ENCODE measurements at regions not wholly inside any gene's neighbourhood (a gene's known extent, or its start where the extent isn't known, plus 50 kb on each side); places are given as distances from the start of the nearest gene placed in this dataset.
"Not testable (repeated sequence)": the region's sequence is repeated elsewhere in the genome, so short reads cannot be mapped to it uniquely, and the experiment has no call there.

GRCh38 chr7:67918158-67918557 is 921.5 kb downstream of the TYW1 start:
- H3K4me1 ChIP-seq (ENCODE audit: control insufficient read depth in 1 of 2, insufficient read depth in 2 of 2, low read length in 2 of 2): no peaks in the 10 kb centered on the region
- H3K36me3 ChIP-seq (ENCODE audit: control insufficient read depth in 1 of 2, insufficient read depth in 2 of 2, low read length in 2 of 2): no peaks in the 10 kb centered on the region
- H3K4me3 ChIP-seq (ENCODE audit: low read depth in 1 of 2, low read length in 2 of 2): no peak overlapping the region
- H3K27ac ChIP-seq (ENCODE audit: low read depth, low read length): no peak overlapping the region
- H3K27me3 ChIP-seq (ENCODE audit: control insufficient read depth in 1 of 2, insufficient read depth in 2 of 2, low read length in 2 of 2): no peaks in the 10 kb centered on the region
- H3K9me3 ChIP-seq (ENCODE audit: control insufficient read depth in 1 of 2, low read length in 2 of 2): peaks cover 0 to 17% of the 10 kb centered on the region in 2 donors
- H3K9ac ChIP-seq (ENCODE audit: low read depth in 1 of 2, low read length in 2 of 2): no peak overlapping the region

- Histone ChIP-seq H3K4me3 (ENCODE audit: low read depth in 1 of 2, low read length in 2 of 2) (no peak overlapping the region), H3K9ac (ENCODE audit: low read depth in 1 of 2, low read length in 2 of 2) (no peak overlapping the region), H3K36me3 (ENCODE audit: control insufficient read depth in 1 of 2, insufficient read depth in 2 of 2, low read length in 2 of 2) (no peaks in the 10 kb centered on the region), H3K4me1 (ENCODE audit: control insufficient read depth in 1 of 2, insufficient read depth in 2 of 2, low read length in 2 of 2) (no peaks in the 10 kb centered on the region), H3K9me3 (ENCODE audit: control insufficient read depth in 1 of 2, low read length in 2 of 2) (peaks cover 0 to 13% of the 10 kb centered on the region in 2 donors), H3K27ac (ENCODE audit: low read depth, low read length) (no peak overlapping the region), H3K27me3 (ENCODE audit: control insufficient read depth in 1 of 2, insufficient read depth in 2 of 2, low read length in 2 of 2) (no peaks in the 10 kb centered on the region)
Measured at GRCh38 chr7:67923286-67923685, 926.7 kb downstream of the TYW1 start.

GRCh38 chr7:67928141-67928540 is 931.5 kb downstream of the TYW1 start:
- Histone ChIP-seq H3K4me3 (ENCODE audit: low read depth in 1 of 2, low read length in 2 of 2) (no peak overlapping the region), H3K27ac (ENCODE audit: low read depth, low read length) (no peak overlapping the region), H3K36me3 (ENCODE audit: control insufficient read depth in 1 of 2, insufficient read depth in 2 of 2, low read length in 2 of 2) (no peaks in the 10 kb centered on the region)

GRCh38 chr7:67936447-67936846 is 939.8 kb downstream of the TYW1 start:
- H3K27me3 ChIP-seq (ENCODE audit: control insufficient read depth in 1 of 2, insufficient read depth in 2 of 2, low read length in 2 of 2); H3K27ac ChIP-seq (ENCODE audit: low read depth, low read length); H3K4me3 ChIP-seq (ENCODE audit: low read depth in 1 of 2, low read length in 2 of 2); H3K4me1 ChIP-seq (ENCODE audit: control insufficient read depth in 1 of 2, insufficient read depth in 2 of 2, low read length in 2 of 2); H3K36me3 ChIP-seq (ENCODE audit: control insufficient read depth in 1 of 2, insufficient read depth in 2 of 2, low read length in 2 of 2); H3K9ac ChIP-seq (ENCODE audit: low read depth in 1 of 2, low read length in 2 of 2); H3K9me3 ChIP-seq (ENCODE audit: control insufficient read depth in 1 of 2, low read length in 2 of 2): not testable (repeated sequence)

More at GRCh38 chr7:67928141-67928540, 931.5 kb downstream of the TYW1 start:
- no peaks in the 10 kb centered on the region for H3K9me3 ChIP-seq (ENCODE audit: control insufficient read depth in 1 of 2, low read length in 2 of 2)
- no peaks in the 10 kb centered on the region for H3K4me1 ChIP-seq (ENCODE audit: control insufficient read depth in 1 of 2, insufficient read depth in 2 of 2, low read length in 2 of 2)
- no peak overlapping the region for H3K9ac ChIP-seq (ENCODE audit: low read depth in 1 of 2, low read length in 2 of 2)
- no peaks in the 10 kb centered on the region for H3K27me3 ChIP-seq (ENCODE audit: control insufficient read depth in 1 of 2, insufficient read depth in 2 of 2, low read length in 2 of 2)

DNA sequence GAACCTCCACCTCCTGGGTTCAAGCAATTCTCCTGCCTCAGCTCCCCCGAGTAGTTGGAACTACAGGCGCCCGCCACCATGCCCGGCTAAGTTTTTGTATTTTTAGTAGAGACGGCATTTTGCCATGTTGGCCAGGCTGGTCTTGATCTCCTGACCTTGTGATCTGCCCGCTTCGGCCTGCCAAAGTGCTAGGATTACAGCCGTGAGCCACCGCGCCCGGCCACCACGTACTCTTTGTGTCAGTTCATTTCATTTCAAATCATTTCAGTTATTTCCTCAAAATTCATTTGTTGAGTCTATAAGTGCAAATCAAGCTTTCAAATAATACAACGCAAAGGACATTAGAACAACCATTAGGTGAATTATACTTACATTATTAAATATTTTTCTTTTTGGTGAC is 943.8 kb downstream of the TYW1 start:
- no peak overlapping the region for H3K27ac ChIP-seq (ENCODE audit: low read depth, low read length)
- no peaks in the 10 kb centered on the region for H3K36me3 ChIP-seq (ENCODE audit: control insufficient read depth in 1 of 2, insufficient read depth in 2 of 2, low read length in 2 of 2)
- H3K27me3 ChIP-seq (ENCODE audit: control insufficient read depth in 1 of 2, insufficient read depth in 2 of 2, low read length in 2 of 2): no peaks in the 10 kb centered on the region
- no peaks in the 10 kb centered on the region for H3K4me1 ChIP-seq (ENCODE audit: control insufficient read depth in 1 of 2, insufficient read depth in 2 of 2, low read length in 2 of 2)
- no peak overlapping the region for H3K9ac ChIP-seq (ENCODE audit: low read depth in 1 of 2, low read length in 2 of 2)
- H3K4me3 ChIP-seq (ENCODE audit: low read depth in 1 of 2, low read length in 2 of 2): no peak overlapping the region
- H3K9me3 ChIP-seq (ENCODE audit: control insufficient read depth in 1 of 2, low read length in 2 of 2): no peaks in the 10 kb centered on the region

DNA sequence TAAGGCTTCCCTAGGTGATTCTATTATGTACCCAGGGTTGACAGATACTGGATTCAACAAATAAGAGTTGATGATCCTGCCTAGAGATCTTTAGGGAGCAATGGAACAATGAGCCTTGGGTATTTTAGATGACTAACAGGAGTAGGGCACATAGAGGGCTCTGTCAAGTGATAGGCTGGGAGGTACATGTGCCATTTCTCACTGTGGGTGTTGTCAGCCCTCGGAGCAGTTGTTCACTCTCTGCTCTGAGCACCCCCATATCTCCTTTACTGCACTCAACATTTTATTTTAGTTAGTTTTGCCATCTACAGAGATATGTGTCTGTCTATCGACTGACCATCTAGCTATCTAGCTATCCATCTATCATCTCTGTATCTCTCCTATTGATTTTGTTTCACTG is 950.6 kb downstream of the TYW1 start:
- Histone ChIP-seq H3K4me1 (ENCODE audit: control insufficient read depth in 1 of 2, insufficient read depth in 2 of 2, low read length in 2 of 2) (no peaks in the 10 kb centered on the region), H3K9me3 (ENCODE audit: control insufficient read depth in 1 of 2, low read length in 2 of 2) (peaks cover 0 to 2% of the 10 kb centered on the region in 2 donors), H3K9ac (ENCODE audit: low read depth in 1 of 2, low read length in 2 of 2) (no peak overlapping the region), H3K4me3 (ENCODE audit: low read depth in 1 of 2, low read length in 2 of 2) (no peak overlapping the region), H3K36me3 (ENCODE audit: control insufficient read depth in 1 of 2, insufficient read depth in 2 of 2, low read length in 2 of 2) (no peaks in the 10 kb centered on the region), H3K27ac (ENCODE audit: low read depth, low read length) (no peak overlapping the region), H3K27me3 (ENCODE audit: control insufficient read depth in 1 of 2, insufficient read depth in 2 of 2, low read length in 2 of 2) (no peaks in the 10 kb centered on the region)

GRCh38 chr7:67947646-67948045 is 951.0 kb downstream of the TYW1 start:
- Histone ChIP-seq H3K27ac (ENCODE audit: low read depth, low read length) (no peak overlapping the region), H3K4me3 (ENCODE audit: low read depth in 1 of 2, low read length in 2 of 2) (no peak overlapping the region), H3K9ac (ENCODE audit: low read depth in 1 of 2, low read length in 2 of 2) (no peak overlapping the region), H3K4me1 (ENCODE audit: control insufficient read depth in 1 of 2, insufficient read depth in 2 of 2, low read length in 2 of 2) (no peaks in the 10 kb centered on the region), H3K27me3 (ENCODE audit: control insufficient read depth in 1 of 2, insufficient read depth in 2 of 2, low read length in 2 of 2) (no peaks in the 10 kb centered on the region), H3K36me3 (ENCODE audit: control insufficient read depth in 1 of 2, insufficient read depth in 2 of 2, low read length in 2 of 2) (no peaks in the 10 kb centered on the region), H3K9me3 (ENCODE audit: control insufficient read depth in 1 of 2, low read length in 2 of 2) (peaks cover 0 to 4% of the 10 kb centered on the region in 2 donors)

- no peak overlapping the region for H3K9ac ChIP-seq (ENCODE audit: low read depth in 1 of 2, low read length in 2 of 2)
- no peaks in the 10 kb centered on the region for H3K27me3 ChIP-seq (ENCODE audit: control insufficient read depth in 1 of 2, insufficient read depth in 2 of 2, low read length in 2 of 2)
- H3K4me1 ChIP-seq (ENCODE audit: control insufficient read depth in 1 of 2, insufficient read depth in 2 of 2, low read length in 2 of 2): no peaks in the 10 kb centered on the region
- peaks cover 0 to 4% of the 10 kb centered on the region in 2 donors for H3K9me3 ChIP-seq (ENCODE audit: control insufficient read depth in 1 of 2, low read length in 2 of 2)
- no peaks in the 10 kb centered on the region for H3K36me3 ChIP-seq (ENCODE audit: control insufficient read depth in 1 of 2, insufficient read depth in 2 of 2, low read length in 2 of 2)
- no peak overlapping the region for H3K27ac ChIP-seq (ENCODE audit: low read depth, low read length)
- no peak overlapping the region for H3K4me3 ChIP-seq (ENCODE audit: low read depth in 1 of 2, low read length in 2 of 2)
Measured at GRCh38 chr7:67950321-67951083, 953.9 kb downstream of the TYW1 start.

- Histone ChIP-seq H3K36me3 (ENCODE audit: control insufficient read depth in 1 of 2, insufficient read depth in 2 of 2, low read length in 2 of 2) (no peaks in the 10 kb centered on the region), H3K9me3 (ENCODE audit: control insufficient read depth in 1 of 2, low read length in 2 of 2) (peaks cover 0 to 4% of the 10 kb centered on the region in 2 donors), H3K27ac (ENCODE audit: low read depth, low read length) (no peak overlapping the region), H3K27me3 (ENCODE audit: control insufficient read depth in 1 of 2, insufficient read depth in 2 of 2, low read length in 2 of 2) (no peaks in the 10 kb centered on the region), H3K4me3 (ENCODE audit: low read depth in 1 of 2, low read length in 2 of 2) (no peak overlapping the region), H3K9ac (ENCODE audit: low read depth in 1 of 2, low read length in 2 of 2) (no peak overlapping the region), H3K4me1 (ENCODE audit: control insufficient read depth in 1 of 2, insufficient read depth in 2 of 2, low read length in 2 of 2) (no peaks in the 10 kb centered on the region)
Measured at GRCh38 chr7:67955061-67955460, 958.4 kb downstream of the TYW1 start.

GRCh38 chr7:67962863-67963262 is 966.2 kb downstream of the TYW1 start:
- Histone ChIP-seq H3K9me3 (ENCODE audit: control insufficient read depth in 1 of 2, low read length in 2 of 2) (no peaks in the 10 kb centered on the region), H3K27me3 (ENCODE audit: control insufficient read depth in 1 of 2, insufficient read depth in 2 of 2, low read length in 2 of 2) (no peaks in the 10 kb centered on the region), H3K9ac (ENCODE audit: low read depth in 1 of 2, low read length in 2 of 2) (no peak overlapping the region), H3K4me3 (ENCODE audit: low read depth in 1 of 2, low read length in 2 of 2) (no peak overlapping the region), H3K4me1 (ENCODE audit: control insufficient read depth in 1 of 2, insufficient read depth in 2 of 2, low read length in 2 of 2) (no peaks in the 10 kb centered on the region), H3K27ac (ENCODE audit: low read depth, low read length) (no peak overlapping the region), H3K36me3 (ENCODE audit: control insufficient read depth in 1 of 2, insufficient read depth in 2 of 2, low read length in 2 of 2) (no peaks in the 10 kb centered on the region)
